HEK293 (cell line): ENCODE measurements at regions not wholly inside any gene's neighbourhood (a gene's known extent, or its start where the extent isn't known, plus 50 kb on each side); places are given as distances from the start of the nearest gene placed in this dataset.

Experiments
- CTCF ChIA-PET: fragments of 350-600 bp; formaldehyde crosslinking; extraction: SDS; loops from one replicate; lab custom pipeline; 2021; ENCODE audit warnings: antibody characterized with exemption; lab: Yijun Ruan, JAX
- POLR2A ChIA-PET: fragments of 300-600 bp; formaldehyde crosslinking; extraction: SDS; loops from one replicate; lab custom pipeline; 2020; ENCODE audit warnings: antibody characterized with exemption, inconsistent platforms; lab: Yijun Ruan, JAX
- H3K27ac ChIP-seq: fragments of 200-500 bp; sonication (Bioruptor generic); 2 replicates; pipeline ENCODE4 v1.5.1; 2014; ENCODE audit warnings: low read depth, low read length, control low read depth, inconsistent platforms; ENCODE audit errors: extremely low read depth
- H3K36me3 ChIP-seq, 2 experiments: fragments of 200-500 bp in 1 of 2; sonication (Bioruptor generic) in 1 of 2; 1 replicate in 1 of 2; 2 replicates in 1 of 2; pipeline ENCODE4 v1.5.1; 2014 to 2017; ENCODE audit warnings: inconsistent platforms in 2 of 2, low read length in 2 of 2; ENCODE audit not compliant: control insufficient read depth in 2 of 2, insufficient read depth in 1 of 2
- H3K4me1 ChIP-seq: fragments of 200-500 bp; sonication (Bioruptor generic); 2 replicates; pipeline ENCODE4 v1.5.1; 2014; ENCODE audit warnings: mild to moderate bottlenecking, low read length, inconsistent platforms; ENCODE audit not compliant: control insufficient read depth, insufficient read depth
- H3K4me3 ChIP-seq: 2 replicates; pipeline ENCODE4 v1.5.1; 2011; ENCODE audit warnings: low read depth, mild to moderate bottlenecking, control low read depth, low read length, moderate library complexity
- H3K9me3 ChIP-seq: fragments of 200-500 bp; sonication (Bioruptor generic); 2 replicates; pipeline ENCODE4 v1.5.1; 2014; ENCODE audit warnings: low read depth, low read length, inconsistent platforms; ENCODE audit not compliant: control insufficient read depth, insufficient read depth
- ATF2 ChIP-seq: fragments of 450-650 bp; formaldehyde crosslinking; IDR thresholded peaks from 2 replicates; pipeline ENCODE4 v1.5.1; 2016; ENCODE audit warnings: missing biosample characterization, missing genetic modification characterization, low read depth

- CTCF ChIA-PET: no interaction called here
- H3K36me3 ChIP-seq: no peaks in the 10 kb centered on the region
- H3K4me1 ChIP-seq: no peaks in the 10 kb centered on the region
- no peak for TF ChIP-seq ATF2 (tag by site-specific recombination)
- H3K27ac ChIP-seq: no peak overlapping the region
- H3K9me3 ChIP-seq: no peaks in the 10 kb centered on the region
- H3K4me3 ChIP-seq: no peak overlapping the region
- POLR2A ChIA-PET: no interaction called here
Measured at GRCh38 chr4:42347076-42347475, 50.2 kb upstream of the SHISA3 start.
